ENCODE measurements at regions not wholly inside any gene's neighbourhood (a gene's known extent, or its start where the extent isn't known, plus 50 kb on each side); places are given as distances from the start of the nearest gene placed in this dataset.

DNA sequence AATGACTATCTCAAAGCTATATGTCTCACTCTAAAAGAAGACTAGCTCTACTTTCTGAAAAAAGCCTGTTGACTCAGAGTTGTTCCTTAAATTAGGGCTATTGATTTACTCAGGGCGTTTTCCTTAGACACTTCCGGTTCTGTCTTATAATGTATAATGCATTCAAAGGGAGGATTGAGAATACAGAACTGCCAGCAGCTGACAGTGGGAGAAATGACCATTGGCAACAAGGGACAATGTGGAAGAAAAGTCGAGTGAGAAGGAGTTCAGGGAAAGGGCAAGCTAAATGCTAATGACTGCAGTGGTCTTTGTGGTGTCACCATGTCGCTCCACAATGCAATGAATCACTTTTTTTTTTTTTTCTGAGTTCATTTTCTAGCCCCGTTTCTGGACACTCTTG lies 65.7 kb upstream of the ANKH start:
- intact Hi-C loops (cut with DNase I), result no loop called here
- H3K27ac ChIP-seq, result no peak overlapping the region
- H3K4me3 ChIP-seq, result no peak overlapping the region
- H3K9me3 ChIP-seq, result no peaks in the 10 kb centered on the region
- no peaks in the 10 kb centered on the region for H3K36me3 ChIP-seq
- H3K4me1 ChIP-seq (replicated peaks), result no peaks in the 10 kb centered on the region
- 60% methylated on average over 5 of the region's 5 CpGs for WGBS
- no peaks in the 10 kb centered on the region for H3K27me3 ChIP-seq (replicated peaks; ENCODE audit: insufficient read depth)
- TF ChIP-seq POLR2A (IDR thresholded peaks at IDR 0.05) (no peak), POLR2AphosphoS5 (IDR thresholded peaks at IDR 0.05) (no peak)
- TF ChIP-seq, protein P1, sequence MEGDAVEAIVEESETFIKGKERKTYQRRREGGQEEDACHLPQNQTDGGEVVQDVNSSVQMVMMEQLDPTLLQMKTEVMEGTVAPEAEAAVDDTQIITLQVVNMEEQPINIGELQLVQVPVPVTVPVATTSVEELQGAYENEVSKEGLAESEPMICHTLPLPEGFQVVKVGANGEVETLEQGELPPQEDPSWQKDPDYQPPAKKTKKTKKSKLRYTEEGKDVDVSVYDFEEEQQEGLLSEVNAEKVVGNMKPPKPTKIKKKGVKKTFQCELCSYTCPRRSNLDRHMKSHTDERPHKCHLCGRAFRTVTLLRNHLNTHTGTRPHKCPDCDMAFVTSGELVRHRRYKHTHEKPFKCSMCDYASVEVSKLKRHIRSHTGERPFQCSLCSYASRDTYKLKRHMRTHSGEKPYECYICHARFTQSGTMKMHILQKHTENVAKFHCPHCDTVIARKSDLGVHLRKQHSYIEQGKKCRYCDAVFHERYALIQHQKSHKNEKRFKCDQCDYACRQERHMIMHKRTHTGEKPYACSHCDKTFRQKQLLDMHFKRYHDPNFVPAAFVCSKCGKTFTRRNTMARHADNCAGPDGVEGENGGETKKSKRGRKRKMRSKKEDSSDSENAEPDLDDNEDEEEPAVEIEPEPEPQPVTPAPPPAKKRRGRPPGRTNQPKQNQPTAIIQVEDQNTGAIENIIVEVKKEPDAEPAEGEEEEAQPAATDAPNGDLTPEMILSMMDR (IDR thresholded peaks at IDR 0.05), result no peak
- no peak for DNase-seq (ENCODE audit: low spot score)

DNA sequence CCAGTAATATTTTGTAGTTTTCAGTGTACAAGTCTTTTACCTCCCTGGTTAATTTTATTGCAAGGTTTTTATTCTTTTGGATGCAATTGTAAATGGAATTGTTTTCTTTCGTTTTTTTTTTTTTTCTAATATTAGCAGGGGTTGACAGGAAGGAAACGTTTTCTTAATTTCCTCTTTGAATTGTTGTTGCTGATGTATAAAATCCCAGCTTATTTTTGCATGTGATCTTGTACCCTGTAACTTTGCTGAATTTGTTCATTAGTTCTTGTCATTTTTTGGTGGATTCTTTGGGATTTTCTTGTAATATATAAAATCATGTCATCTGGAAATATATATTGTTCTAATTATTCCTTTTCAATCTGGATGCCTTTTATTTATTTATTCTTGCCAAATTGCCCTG lies 65.0 kb upstream of the ANKH start:
- Histone ChIP-seq H3K4me1 (replicated peaks) (no peaks in the 10 kb centered on the region), H3K27me3 (replicated peaks; ENCODE audit: insufficient read depth) (no peaks in the 10 kb centered on the region), H3K4me3 (no peak overlapping the region), H3K9me3 (no peaks in the 10 kb centered on the region), H3K36me3 (no peaks in the 10 kb centered on the region), H3K27ac (no peak overlapping the region)
- intact Hi-C loops (cut with DNase I), result no loop called here
- TF ChIP-seq, protein P1 (IDR thresholded peaks at IDR 0.05), result no peak
- TF ChIP-seq POLR2AphosphoS5 (IDR thresholded peaks at IDR 0.05) (no peak), POLR2A (IDR thresholded peaks at IDR 0.05) (no peak)
- 71% methylated on average over 2 of the region's 2 CpGs for WGBS
- DNase-seq (ENCODE audit: low spot score), result no peak

DNA sequence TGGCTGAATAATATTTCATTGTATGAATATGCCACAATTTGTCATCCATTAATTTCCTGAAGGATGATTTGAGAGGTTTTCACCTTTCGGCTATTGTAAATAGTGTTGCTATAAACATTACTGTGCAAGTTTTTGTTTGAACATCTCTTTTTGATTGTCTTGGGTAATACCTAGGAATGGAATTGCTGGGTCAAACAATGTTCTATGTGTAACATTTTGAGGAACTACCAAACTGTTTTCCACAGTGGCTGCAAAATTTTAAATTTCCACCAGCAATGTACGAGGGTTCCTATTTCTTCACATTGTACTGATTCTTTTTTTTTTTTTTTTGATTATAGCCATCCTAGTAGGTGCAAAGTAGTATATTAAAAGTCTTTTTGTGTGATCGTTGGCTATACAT lies 63.8 kb upstream of the ANKH start:
- H3K36me3 ChIP-seq, result no peaks in the 10 kb centered on the region
- no peak overlapping the region for H3K27ac ChIP-seq
- H3K4me3 ChIP-seq, result no peak overlapping the region
- no peaks in the 10 kb centered on the region for H3K27me3 ChIP-seq (replicated peaks; ENCODE audit: insufficient read depth)
- H3K9me3 ChIP-seq, result no peaks in the 10 kb centered on the region
- WGBS, result 86% methylated on average over 3 of the region's 3 CpGs
- intact Hi-C loops (cut with DNase I), result no loop called here
- no peak for DNase-seq (ENCODE audit: low spot score)
- TF ChIP-seq POLR2A (IDR thresholded peaks at IDR 0.05) (no peak), POLR2AphosphoS5 (IDR thresholded peaks at IDR 0.05) (no peak)
- TF ChIP-seq, protein P1 (IDR thresholded peaks at IDR 0.05), result no peak
- H3K4me1 ChIP-seq (replicated peaks), result no peaks in the 10 kb centered on the region

DNA sequence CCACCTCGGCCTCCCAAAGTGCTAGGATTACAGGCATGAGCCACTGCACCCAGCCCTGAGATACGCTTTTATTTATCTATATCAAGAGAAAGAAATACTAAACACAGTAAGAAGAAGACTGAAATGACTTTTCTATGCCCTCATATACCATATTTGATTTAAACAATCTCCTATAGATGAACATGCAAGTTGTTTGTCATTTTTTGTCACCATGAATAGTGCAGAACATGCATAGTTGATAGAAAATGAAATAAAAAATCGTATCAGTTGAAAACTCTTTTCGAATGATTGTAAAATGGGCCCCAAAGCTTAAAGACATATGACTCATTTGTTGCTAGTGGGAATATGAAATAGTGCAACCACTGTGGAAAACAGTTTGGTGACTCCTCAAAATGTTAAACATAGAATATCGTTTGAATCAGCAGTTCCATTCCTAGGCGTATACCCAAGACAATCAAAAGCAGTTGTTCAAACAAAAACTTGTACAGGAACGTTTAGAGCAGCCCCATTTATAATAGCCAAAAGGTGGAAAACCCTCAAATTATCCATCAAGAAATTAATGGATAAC lies 61.4 kb upstream of the ANKH start:
- no peaks in the 10 kb centered on the region for H3K9me3 ChIP-seq
- 70% methylated on average over 7 of the region's 7 CpGs for WGBS

DNA sequence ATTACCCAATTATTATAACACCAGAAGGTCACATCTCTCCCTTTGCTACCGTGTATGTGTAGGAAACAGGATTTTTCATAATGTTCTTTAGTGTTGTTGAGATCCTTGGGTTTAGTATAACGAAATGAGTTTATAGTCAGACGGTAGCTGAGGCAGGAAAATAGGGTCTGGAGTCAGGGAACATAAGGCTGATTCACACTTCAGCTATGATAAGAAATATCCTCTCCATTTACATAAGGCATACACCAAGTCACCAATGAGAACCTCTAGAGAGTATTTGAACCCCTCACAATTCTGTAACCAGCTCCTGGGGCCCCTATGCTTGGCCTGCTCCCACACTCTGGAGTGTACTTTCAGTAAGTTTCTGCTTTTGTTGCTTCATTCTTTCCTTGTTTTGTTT lies 58.9 kb upstream of the ANKH start:
- H3K9me3 ChIP-seq, result no peaks in the 10 kb centered on the region

More for the DNA sequence above, 61.4 kb upstream of the ANKH start:
- no peaks in the 10 kb centered on the region for H3K36me3 ChIP-seq
- H3K4me3 ChIP-seq, result no peak overlapping the region
- H3K4me1 ChIP-seq (replicated peaks), result peaks cover 5% of the 10 kb centered on the region
- DNase-seq (ENCODE audit: low spot score), result no peak
- TF ChIP-seq POLR2A (IDR thresholded peaks at IDR 0.05), result no peak
- TF ChIP-seq POLR2AphosphoS5 (IDR thresholded peaks at IDR 0.05), result no peak
- TF ChIP-seq, protein P1 (IDR thresholded peaks at IDR 0.05), result no peak
- intact Hi-C loops (cut with DNase I), result no loop called here
- H3K27me3 ChIP-seq (replicated peaks; ENCODE audit: insufficient read depth), result no peaks in the 10 kb centered on the region
- no peak overlapping the region for H3K27ac ChIP-seq

More for the DNA sequence above, 58.9 kb upstream of the ANKH start:
- Histone ChIP-seq H3K4me3 (no peak overlapping the region), H3K4me1 (replicated peaks) (peaks cover 5% of the 10 kb centered on the region), H3K27me3 (replicated peaks; ENCODE audit: insufficient read depth) (no peaks in the 10 kb centered on the region), H3K27ac (no peak overlapping the region), H3K36me3 (no peaks in the 10 kb centered on the region)
- intact Hi-C loops (cut with DNase I), result no loop called here
- DNase-seq (ENCODE audit: low spot score), result no peak
- 87% methylated on average over 3 of the region's 3 CpGs for WGBS
- TF ChIP-seq POLR2A (IDR thresholded peaks at IDR 0.05) (no peak), POLR2AphosphoS5 (IDR thresholded peaks at IDR 0.05) (no peak)
- TF ChIP-seq, protein P1 (IDR thresholded peaks at IDR 0.05), result no peak
